Renal pelvis (tissue), 1 donor: ENCODE measurements at regions not wholly inside any gene's neighbourhood (a gene's known extent, or its start where the extent isn't known, plus 50 kb on each side); places are given as distances from the start of the nearest gene placed in this dataset.
"Not testable (repeated sequence)": the region's sequence is repeated elsewhere in the genome, so short reads cannot be mapped to it uniquely, and the experiment has no call there.

Experiments
- DNase-seq: peaks from one replicate; pipeline ENCODE4 v3.0.0-alpha.2; 2013

DNA sequence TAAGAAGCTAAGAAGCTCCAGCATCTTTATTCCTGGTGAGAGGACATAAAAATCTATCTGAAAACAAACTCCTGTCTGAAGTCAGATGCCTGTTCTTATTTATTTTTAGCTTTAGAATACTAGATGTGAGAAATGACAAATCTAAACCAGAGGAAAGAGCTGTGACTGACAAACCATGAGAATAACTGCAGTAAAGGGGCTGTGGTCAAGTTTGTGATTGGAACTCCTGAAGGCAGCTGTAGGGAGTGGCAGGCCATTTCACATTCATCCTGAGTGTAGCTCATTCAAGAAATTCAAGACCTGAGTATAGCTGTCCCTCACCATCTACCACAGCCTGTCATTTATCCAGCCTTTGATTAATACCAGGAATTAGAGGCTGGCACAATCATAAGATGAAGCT lies 718.8 kb downstream of the BRINP1 start:
- DNase-seq = no peak

DNA sequence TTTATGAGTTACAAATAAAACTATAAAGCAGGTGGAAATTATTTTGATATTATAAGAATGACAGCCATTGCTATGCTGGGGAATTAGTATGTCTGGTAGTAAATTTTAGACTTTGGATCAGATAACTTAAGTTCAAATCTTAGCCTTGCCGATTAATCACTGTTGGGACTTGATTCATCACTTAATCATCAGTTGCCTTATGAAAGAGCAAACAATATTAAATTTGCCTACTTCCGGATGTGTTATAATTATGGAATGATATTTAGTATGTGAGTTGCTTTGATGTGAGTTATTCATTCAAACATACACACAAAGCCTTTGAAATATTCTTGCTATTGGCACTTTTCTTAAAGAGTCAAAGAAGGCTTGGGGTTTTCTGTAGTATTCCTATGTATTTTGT lies 717.7 kb downstream of the BRINP1 start:
- DNase-seq = no peak

DNA sequence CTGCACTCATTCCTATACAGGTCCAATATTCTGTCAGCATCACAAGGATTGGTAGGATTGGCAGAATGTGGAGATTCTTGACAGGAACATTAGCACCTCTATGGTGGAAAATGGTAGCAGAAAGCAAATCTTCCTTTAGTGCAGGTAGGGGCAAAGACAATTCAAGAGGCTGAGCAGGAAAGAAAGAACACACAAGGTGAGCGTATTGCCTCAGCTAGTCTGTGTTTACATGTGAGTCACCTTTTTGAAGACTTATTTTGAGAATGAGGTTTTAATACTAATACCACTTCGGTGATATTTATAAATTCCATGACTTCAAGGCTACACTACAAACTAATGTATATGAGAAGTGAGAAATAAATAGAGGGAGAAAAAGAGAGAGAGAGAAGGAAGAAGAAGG lies 717.0 kb downstream of the BRINP1 start:
- DNase-seq = no peak

DNA sequence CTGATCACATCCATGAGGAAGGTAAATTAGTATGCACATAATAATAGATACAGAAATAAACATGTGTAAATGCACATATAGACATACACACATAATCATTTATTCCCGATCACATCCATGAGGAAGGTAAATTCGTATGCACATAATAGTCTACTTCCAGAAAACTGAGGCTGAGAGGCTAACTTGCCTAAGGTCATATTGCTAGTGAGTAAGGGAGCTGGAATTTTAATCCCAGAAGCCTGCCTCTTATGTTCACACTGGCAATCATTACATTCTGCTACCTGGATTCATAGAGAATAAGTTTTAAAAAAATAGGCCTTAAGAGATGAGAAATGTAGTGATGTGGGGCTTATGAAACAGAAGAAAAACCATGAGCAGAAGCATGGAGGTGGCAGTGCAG lies 716.3 kb downstream of the BRINP1 start:
- DNase-seq = no peak

DNA sequence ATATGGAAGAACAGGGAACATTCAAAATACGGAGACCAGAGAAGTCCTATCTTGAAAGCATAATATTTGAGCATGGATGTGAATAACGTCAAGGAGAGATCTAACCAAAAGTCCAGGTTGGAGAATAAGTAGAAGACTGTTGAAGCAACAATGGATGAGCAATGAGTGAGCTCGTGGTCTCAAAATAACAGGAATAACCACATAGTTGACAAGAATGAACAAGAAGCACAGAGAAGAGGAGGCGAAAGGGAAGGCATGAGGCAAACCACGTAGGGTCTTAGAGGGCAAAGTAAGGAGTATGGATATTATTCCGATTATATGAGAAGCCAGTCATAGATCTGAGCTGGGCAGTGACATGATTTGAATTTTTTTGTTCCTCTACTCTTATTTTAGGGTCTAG lies 710.2 kb downstream of the BRINP1 start:
- no peak for DNase-seq

DNA sequence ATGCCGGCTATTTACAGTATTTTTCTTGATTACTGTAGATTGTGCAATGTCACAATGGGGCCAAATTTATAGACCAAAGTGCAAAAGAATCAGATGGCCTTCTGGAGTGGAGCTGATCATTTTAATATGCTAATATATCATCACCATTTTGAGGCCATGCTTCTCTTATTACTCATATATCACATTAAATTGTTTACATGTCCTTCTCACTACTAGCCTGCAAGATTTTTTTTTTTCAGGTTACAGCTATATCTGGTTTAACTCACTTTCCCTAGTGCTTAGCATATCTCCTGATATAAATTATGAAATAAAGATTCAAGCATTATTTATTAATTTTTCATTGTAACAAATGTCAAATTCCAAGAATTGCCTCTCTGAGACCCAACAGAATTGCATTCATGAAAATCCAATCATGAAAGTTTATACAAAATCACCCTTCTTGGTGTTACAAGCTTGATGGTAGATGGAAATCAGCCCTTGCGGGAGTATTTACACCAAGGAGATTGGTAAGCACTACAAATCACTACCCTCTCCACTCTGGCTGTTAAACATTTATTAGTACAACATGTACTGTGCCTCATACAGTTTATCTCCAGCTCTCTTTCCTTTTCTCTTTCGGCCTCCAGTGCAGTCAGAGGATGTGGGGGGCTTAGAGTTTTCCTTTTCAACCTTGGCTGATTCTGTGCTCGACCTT lies 703.9 kb downstream of the BRINP1 start:
- no peak for DNase-seq

DNA sequence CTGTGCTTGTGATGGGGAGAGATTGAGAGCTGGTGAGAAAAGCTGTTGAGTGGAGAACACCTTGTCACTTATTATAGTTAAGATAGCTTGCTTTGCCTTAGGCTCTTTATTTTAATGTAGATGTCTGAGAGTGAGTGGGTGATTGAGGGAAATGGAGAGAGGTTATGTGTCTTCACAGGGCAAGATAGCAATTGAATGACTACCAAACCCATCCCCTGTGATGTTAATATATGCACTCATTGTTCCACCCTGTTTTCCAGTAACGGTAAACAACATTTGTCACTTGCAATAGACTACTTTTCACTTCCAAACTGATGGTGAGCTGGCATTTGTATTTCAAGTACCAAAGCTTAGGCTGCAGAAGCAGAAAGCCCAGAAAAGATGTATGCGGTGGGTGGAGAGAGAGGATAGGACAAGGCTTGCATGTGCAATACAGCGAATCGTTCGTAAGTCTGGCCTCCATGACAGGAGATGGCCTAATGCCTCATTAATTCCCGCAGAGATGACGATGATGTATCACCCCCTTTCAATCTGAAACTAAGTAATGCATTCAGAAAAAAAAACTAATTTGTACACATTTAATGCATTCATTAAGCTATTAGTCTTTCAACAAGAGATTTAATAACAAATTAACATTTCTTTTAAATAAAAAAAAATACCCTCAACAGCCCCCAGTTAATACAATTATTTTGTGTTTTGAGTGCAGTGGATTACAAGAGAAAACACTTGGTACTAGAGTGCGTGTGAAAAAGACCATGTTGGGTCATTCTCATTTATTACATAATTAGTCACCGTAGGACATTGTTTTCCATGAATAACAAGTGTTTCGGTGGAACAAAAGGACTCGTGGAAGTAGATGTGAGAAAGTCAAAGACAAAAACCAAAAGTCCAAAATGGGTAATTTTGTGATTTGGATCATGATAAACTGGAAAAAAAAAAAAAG lies 699.0 kb downstream of the BRINP1 start:
- no peak for DNase-seq

DNA sequence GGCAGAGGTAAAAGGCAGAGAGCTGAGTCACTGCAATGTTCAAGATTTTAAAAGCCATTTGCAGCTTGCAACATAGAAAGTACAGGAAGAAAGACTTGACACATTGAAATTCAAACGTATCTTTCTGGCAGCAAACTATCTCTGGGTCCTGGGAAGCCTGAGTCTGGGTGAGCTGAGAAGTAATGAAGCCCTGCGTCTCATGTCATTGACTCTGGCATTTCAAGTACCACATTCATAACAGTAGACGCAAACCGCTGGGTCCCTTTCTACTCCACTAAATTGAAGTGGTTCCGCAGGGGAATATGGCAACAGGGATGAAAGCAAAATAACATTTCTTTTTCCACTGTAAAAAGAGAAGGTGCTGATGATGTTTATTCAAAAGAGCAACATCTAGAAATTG lies 694.3 kb downstream of the BRINP1 start:
- DNase-seq = no peak

DNA sequence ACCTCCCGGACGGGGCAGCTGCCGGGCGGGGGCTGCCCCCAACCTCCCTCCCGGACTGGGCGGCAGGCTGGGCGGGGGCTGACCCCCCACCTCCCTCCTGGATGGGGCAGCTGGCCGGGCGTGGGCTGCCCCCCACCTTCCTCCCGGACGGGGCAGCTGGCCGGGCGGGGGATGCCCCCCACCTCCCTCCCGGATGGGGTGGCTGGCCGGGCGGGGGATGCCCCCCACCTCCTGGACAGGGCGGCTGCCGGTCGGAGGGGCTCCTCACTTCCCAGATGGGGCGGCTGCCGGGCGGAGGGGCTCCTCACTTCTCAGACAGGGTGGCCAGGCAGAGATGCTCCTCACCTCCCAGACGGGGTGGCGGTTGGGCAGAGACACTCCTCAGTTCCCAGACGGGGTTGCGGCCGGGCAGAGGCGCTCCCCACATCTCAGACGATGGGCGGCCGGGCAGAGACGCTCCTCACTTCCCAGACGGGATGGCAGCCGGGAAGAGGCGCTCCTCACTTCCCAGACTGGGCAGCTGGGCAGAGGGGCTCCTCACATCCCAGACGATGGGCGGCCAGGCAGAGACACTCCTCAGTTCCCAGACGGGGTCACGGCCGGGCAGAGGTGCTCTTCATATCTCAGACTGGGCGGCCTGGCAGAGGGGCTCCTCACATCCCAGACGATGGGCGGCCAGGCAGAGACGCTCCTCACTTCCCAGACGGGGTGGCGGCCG lies 691.1 kb downstream of the BRINP1 start:
- DNase-seq = not testable (repeated sequence)

DNA sequence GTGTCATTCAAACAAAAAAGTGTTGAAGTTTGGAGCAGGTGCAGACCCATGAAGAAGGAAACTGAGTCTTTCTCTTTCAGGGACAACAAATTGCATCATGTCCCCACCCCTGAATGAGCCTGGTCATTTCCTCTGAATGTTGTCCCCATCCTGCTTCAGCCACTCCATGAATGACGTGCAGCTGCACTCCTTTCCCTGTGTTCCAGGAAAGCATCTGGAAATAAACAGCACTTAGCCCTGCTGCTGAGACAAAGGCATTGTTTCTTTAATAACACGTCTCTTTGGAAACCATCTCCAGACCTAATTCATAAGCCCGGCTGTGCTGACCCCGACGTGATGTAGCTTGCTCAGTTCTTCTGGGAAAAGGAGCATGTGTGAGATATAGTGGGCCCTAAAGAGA lies 682.3 kb downstream of the BRINP1 start:
- DNase-seq = no peak

DNA sequence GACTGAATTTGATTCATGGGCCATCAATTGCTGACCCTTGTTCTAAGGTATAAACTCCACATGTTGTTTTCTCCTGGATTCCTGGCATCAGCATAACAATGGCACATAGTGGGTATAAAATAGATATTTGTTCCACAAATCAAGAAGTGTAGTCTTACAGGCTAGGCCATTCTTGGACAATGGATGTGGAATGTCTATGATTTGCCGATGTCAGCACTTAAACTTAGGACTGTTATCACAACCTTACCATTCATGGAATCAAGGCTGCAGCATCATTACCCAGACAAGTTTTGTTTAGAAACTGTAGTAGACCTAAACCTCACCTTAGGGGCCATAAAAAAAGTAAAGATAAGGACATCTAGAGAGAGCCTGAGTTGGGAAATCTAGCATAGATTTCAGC lies 680.0 kb downstream of the BRINP1 start:
- DNase-seq = no peak

DNA sequence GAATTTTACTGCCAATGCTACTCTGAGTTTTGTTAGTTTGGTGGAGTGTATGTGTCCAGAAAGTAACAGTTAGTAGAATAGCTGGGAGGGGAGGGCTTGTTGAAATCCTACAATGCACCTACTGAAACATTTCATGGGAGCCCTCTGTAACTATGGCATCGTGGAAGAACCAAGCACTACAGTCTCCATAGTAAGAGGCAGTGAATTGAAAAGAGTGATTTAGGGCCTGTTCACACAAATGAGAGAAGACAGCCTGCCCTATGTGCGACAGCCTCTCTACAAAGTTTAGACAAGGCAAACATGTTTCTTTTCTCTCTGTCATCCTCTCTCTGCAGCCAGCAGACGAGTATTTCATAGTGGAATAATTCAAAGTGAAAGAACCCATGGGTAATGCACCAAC lies 676.6 kb downstream of the BRINP1 start:
- DNase-seq = no peak

DNA sequence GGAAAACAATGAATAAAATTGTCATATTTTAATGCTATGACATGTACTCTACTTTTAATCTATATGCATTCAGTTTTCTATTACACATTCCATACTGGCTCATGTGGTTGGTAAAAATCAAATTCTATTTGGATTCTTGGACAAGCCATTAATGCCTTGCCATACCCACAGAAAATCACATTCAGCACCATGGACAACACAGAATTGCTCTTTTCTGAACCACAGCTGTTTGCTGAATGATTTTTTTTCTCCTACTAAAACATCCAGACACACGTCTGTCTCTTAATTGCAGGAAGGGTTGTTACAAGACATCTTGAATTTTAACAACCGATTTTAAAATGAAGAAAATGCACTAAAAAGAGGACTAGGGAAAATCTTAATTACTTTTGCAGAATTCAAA lies 675.6 kb downstream of the BRINP1 start:
- peak; percentile 16 for DNase-seq

DNA sequence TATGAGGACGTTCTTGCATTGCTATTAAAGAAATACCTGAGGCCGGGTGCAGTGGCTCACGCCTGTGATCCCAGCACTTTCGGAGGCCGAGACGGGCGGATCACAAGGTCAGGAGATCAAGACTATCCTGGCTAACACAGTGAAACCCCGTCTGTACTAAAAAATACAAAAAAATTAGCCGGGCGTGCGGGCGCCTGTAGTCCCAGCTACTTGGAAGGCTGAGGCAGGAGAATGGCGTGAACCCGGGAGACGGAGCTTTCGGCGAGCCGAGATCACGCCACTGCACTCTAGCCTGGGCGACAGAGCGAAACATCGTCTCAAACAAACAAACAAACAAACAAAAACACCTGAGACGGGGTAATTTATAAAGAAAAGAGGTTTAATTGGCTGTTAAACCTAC lies 674.0 kb downstream of the BRINP1 start:
- DNase-seq = not testable (repeated sequence)

DNA sequence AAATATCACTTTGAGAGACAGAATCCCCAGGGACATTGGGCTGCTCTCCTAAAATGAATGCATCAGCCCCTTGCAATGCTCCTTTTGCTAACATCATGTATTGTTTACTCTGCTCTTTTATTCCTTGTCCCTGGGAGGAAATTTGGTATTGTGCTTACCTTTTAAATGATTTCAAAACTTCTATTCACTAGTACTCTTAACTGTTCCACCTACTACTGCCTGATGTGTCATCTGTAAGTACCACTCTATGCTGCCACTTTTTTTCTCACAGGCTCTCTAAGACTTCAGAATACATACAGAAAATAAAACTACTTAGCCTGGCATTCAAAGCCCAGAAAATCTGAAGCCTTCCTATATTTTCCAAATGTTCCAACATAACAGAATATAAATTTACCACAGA lies 667.2 kb downstream of the BRINP1 start:
- no peak for DNase-seq

DNA sequence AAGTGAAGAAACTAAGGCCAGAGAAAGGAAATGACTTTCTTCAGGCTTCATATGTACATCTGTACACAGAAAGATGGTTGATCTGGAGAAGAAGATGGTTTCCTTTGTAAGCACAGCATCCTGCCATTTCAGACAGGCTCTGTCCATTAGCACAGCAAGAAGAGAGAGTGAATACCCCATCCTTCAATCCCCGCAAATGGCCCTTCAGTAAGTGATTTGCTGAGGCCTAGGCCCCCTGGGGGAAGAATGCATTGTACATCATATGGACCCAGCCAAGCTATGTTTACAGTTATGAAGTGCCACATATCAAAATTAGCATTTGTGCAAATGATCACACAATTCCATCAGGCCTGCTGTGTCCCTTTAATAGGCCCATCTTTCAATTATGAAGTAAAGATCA lies 657.4 kb downstream of the BRINP1 start:
- DNase-seq = no peak

DNA sequence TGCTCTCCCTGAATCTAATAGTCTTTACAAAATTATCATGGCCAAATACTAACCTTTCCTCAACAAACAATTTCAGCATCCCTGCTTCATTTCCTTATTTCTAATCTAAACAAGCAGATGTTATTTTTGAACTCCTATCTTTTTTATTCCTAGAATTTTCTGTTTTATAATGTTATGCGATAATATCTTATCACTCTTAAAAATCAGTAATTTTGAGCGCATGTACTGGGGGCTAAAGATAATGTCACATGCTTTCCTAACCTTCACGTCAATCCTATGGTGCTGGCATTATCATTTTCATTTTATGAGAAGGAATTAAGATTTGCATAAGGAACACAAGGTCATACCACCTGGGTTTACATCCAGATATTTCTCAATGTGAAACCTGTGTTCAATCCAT lies 648.0 kb downstream of the BRINP1 start:
- no peak for DNase-seq

DNA sequence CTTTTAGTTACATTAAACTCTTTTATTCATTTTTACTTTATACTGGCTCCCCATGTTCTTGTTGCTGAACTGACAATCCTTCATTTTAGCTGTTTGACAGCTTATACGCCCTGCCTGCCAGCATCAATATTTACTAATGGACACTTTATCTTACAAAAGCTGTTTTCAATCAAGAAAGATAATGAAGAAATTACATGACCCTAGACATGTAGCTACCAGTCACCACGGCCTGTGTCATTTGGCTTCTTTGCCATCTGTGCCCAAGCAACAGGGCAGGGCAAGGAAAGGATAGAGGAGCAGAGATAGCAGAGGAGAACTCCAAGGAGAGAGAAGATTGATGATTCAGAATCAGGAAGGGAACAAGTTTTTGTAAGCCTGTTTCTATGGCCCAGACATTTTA lies 647.3 kb downstream of the BRINP1 start:
- no peak for DNase-seq

DNA sequence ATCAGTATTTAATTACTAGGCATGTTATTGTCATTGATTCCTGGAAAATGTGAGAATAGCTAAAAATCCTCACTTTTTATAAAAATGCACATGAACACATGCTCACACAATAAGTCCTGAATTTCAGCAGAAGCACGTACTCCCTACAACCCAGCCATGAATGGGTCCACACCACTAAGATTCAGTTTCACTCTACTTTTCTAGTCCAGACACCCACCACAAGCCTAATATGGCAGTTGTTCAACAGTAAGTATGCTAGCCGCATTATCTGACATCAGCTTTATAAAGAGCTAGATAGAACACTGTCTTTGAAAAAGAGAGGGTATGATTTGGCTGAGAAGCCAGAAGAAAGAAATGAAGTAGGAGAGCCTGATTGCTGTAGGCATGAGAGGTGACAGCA lies 639.3 kb downstream of the BRINP1 start:
- DNase-seq = no peak

DNA sequence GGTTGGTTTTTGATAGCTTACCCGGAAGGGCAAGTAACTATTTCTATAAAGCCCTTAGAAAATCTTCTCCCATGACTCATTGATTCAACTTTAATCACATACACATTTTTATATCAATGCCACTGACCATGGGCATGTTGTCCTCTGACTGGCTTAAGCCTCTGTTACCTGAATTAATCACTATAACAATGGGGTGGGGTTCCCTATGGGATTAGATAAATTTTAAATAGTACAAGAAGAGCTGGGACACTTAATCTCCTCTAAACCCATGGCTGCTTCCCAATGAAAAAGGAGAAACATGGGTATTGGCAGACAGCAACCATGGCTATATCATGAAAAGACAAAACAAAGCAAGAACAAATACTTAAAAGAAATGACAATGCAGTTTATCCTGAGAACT lies 636.2 kb downstream of the BRINP1 start:
- no peak for DNase-seq

DNA sequence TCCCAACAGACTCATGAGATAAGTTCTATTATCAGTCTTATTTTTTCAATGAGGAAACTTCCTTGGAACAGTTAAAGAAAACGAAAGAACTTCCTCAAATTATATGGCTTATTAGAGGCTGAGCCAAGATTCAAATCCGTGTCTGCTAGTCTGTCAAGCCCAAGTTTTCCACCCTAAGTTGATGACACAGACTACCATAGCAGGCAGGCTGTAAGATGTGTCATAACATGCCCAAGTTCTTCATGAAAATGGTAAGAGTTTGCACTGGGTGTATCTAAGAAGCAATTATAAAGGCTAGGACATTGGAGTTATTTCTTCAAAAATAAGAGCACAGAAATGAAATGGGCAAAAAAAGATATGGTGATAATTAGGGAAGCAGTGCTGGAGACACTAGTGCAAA lies 634.5 kb downstream of the BRINP1 start:
- no peak for DNase-seq

DNA sequence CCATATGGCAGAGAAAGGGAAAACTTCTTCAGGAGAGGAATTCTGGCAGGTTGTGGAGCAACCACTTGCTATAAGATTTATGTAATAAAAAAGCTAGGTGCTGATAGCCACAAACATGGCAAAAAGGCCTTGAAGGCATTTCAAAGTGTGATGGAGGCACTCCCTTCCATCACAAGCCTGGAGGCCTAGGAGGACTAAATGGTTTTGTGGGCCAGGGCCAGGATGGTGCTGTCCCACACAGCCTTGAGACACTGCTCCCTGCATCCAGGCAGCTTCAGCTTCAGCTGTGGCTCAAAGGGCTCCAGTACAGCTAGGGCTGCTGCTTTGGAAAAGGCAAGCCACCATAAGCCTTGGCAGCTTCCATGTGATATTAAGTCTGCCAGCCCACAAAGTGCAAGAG lies 632.8 kb downstream of the BRINP1 start:
- no peak for DNase-seq
